ENCODE measurements at regions not wholly inside any gene's neighbourhood (a gene's known extent, or its start where the extent isn't known, plus 50 kb on each side); places are given as distances from the start of the nearest gene placed in this dataset.

DNA sequence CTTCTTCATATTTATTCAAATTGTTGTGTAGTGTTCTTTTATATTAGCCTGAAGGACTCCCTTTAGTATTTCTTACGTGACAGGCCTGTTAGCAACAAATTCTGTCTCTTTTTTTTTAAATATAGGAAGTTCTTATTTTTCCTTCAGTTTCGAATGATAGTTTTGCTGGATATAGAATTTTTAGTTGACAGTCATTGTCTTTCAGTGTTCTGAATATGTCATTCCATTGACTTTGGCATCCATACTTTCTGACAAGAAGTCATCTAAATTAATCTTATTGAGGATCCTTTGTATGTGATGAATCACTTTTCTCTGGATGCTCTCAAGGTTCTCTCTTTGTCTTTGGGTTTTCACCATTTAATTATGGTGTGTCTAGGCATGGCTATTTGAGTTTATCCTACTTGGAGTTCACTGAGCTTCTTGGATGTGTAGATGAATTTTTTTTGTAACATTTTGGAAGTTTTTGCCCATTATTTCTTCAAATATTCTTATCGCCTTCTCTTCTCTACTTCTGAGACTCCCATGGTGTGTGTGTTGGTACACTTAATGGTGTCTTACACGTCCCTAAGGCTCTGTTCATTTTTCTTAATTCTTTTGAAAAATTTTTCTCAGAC is 82.5 kb upstream of the GTSF1L start:
- no TSS peak for BruUV-seq (replicated peaks)
- no peaks in the 10 kb centered on the region for H3K4me1 ChIP-seq (ENCODE audit: control insufficient read depth, insufficient read depth, low read length)
- POLR2A ChIA-PET, result no interaction called here
- H3K36me3 ChIP-seq (ENCODE audit: control insufficient read depth, insufficient read depth, low read length), result no peaks in the 10 kb centered on the region
- ATAC-seq (no peak), DNase-seq (ENCODE audit: low read depth, low spot score) (no peak)
- peaks cover 18% of the 10 kb centered on the region for H3K9me3 ChIP-seq (ENCODE audit: control insufficient read depth, insufficient read depth, low read depth, low read length)
- TF ChIP-seq SIN3A (IDR thresholded peaks at IDR 0.05; ENCODE audit: borderline replicate concordance, insufficient read depth, low read depth, low read length), result no peak
- TF ChIP-seq, protein P1, sequence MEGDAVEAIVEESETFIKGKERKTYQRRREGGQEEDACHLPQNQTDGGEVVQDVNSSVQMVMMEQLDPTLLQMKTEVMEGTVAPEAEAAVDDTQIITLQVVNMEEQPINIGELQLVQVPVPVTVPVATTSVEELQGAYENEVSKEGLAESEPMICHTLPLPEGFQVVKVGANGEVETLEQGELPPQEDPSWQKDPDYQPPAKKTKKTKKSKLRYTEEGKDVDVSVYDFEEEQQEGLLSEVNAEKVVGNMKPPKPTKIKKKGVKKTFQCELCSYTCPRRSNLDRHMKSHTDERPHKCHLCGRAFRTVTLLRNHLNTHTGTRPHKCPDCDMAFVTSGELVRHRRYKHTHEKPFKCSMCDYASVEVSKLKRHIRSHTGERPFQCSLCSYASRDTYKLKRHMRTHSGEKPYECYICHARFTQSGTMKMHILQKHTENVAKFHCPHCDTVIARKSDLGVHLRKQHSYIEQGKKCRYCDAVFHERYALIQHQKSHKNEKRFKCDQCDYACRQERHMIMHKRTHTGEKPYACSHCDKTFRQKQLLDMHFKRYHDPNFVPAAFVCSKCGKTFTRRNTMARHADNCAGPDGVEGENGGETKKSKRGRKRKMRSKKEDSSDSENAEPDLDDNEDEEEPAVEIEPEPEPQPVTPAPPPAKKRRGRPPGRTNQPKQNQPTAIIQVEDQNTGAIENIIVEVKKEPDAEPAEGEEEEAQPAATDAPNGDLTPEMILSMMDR (IDR thresholded peaks at IDR 0.05), result no peak
- in situ Hi-C loops (cut with HindIII; ENCODE audit: low pct_unique_long_range_greater_than_20kb, low sequenced_read_pairs), result no loop called here
- no peaks in the 10 kb centered on the region for H3K27me3 ChIP-seq (ENCODE audit: control insufficient read depth, insufficient read depth, low read length)
- H3K27ac ChIP-seq (ENCODE audit: low read length), result no peak overlapping the region
- H3K4me3 ChIP-seq (ENCODE audit: low read depth in 2 of 2, low read length in 2 of 2), result no peak overlapping the region
- intact Hi-C loops (cut with micrococcal nuclease; ENCODE audit: unreplicated experiment), result no loop called here
- CTCF ChIA-PET, result no interaction called here

- ChIA-PET POLR2A (no interaction called here), CTCF (no interaction called here)
- TF ChIP-seq, protein P1 (IDR thresholded peaks at IDR 0.05), result no peak
- TF ChIP-seq SIN3A (IDR thresholded peaks at IDR 0.05; ENCODE audit: borderline replicate concordance, insufficient read depth, low read depth, low read length), result no peak
- TF ChIP-seq, protein P2, sequence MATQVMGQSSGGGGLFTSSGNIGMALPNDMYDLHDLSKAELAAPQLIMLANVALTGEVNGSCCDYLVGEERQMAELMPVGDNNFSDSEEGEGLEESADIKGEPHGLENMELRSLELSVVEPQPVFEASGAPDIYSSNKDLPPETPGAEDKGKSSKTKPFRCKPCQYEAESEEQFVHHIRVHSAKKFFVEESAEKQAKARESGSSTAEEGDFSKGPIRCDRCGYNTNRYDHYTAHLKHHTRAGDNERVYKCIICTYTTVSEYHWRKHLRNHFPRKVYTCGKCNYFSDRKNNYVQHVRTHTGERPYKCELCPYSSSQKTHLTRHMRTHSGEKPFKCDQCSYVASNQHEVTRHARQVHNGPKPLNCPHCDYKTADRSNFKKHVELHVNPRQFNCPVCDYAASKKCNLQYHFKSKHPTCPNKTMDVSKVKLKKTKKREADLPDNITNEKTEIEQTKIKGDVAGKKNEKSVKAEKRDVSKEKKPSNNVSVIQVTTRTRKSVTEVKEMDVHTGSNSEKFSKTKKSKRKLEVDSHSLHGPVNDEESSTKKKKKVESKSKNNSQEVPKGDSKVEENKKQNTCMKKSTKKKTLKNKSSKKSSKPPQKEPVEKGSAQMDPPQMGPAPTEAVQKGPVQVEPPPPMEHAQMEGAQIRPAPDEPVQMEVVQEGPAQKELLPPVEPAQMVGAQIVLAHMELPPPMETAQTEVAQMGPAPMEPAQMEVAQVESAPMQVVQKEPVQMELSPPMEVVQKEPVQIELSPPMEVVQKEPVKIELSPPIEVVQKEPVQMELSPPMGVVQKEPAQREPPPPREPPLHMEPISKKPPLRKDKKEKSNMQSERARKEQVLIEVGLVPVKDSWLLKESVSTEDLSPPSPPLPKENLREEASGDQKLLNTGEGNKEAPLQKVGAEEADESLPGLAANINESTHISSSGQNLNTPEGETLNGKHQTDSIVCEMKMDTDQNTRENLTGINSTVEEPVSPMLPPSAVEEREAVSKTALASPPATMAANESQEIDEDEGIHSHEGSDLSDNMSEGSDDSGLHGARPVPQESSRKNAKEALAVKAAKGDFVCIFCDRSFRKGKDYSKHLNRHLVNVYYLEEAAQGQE (IDR thresholded peaks at IDR 0.05; ENCODE audit: insufficient read depth in 1 of 2, low read depth in 2 of 2, low read length in 1 of 2), result no peak
- ATAC-seq (no peak), DNase-seq (ENCODE audit: low read depth, low spot score) (no peak)
- Histone ChIP-seq H3K9me3 (ENCODE audit: control insufficient read depth, insufficient read depth, low read depth, low read length) (peaks cover 16% of the 10 kb centered on the region), H3K27ac (ENCODE audit: low read length) (no peak overlapping the region), H3K4me1 (ENCODE audit: control insufficient read depth, insufficient read depth, low read length) (no peaks in the 10 kb centered on the region), H3K27me3 (ENCODE audit: control insufficient read depth, insufficient read depth, low read length) (no peaks in the 10 kb centered on the region), H3K36me3 (ENCODE audit: control insufficient read depth, insufficient read depth, low read length) (no peaks in the 10 kb centered on the region), H3K4me3 (ENCODE audit: low read depth in 2 of 2, low read length in 2 of 2) (no peak overlapping the region)
- intact Hi-C loops (cut with micrococcal nuclease; ENCODE audit: unreplicated experiment), result no loop called here
- BruUV-seq (replicated peaks), result no TSS peak
- in situ Hi-C loops (cut with HindIII; ENCODE audit: low pct_unique_long_range_greater_than_20kb, low sequenced_read_pairs), result no loop called here
Observed at GRCh38 chr20:43804781-43805180, 78.0 kb upstream of the GTSF1L start.

DNA sequence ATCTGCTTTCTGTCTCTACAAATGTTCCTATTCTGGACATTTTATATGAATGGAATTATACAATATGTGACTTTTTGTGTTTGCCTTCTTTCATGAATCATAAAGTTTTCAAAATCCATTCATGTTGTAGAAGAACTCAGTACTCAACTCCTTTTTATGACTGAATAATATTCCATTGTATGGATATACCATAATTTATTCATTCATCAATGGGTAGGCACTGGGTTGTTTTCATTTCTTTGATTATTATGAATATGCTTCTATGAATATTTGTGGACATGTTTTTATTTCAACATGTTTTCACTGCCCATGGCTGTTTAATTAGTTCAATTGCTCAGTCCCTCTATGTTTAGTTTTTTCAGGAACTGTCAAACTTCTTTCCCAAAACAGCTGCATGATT is 76.5 kb upstream of the GTSF1L start:
- CTCF ChIA-PET, result no interaction called here
- no TSS peak for BruUV-seq (replicated peaks)

More for the DNA sequence above, 76.5 kb upstream of the GTSF1L start:
- H3K9me3 ChIP-seq (ENCODE audit: control insufficient read depth, insufficient read depth, low read depth, low read length), result peaks cover 10% of the 10 kb centered on the region
- ATAC-seq (no peak), DNase-seq (ENCODE audit: low read depth, low spot score) (no peak)
- H3K4me1 ChIP-seq (ENCODE audit: control insufficient read depth, insufficient read depth, low read length), result no peaks in the 10 kb centered on the region
- intact Hi-C loops (cut with micrococcal nuclease; ENCODE audit: unreplicated experiment), result no loop called here
- no peak overlapping the region for H3K4me3 ChIP-seq (ENCODE audit: low read depth in 2 of 2, low read length in 2 of 2)
- no peak overlapping the region for H3K27ac ChIP-seq (ENCODE audit: low read length)
- no peaks in the 10 kb centered on the region for H3K27me3 ChIP-seq (ENCODE audit: control insufficient read depth, insufficient read depth, low read length)
- in situ Hi-C loops (cut with HindIII; ENCODE audit: low pct_unique_long_range_greater_than_20kb, low sequenced_read_pairs), result no loop called here
- POLR2A ChIA-PET, result no interaction called here
- TF ChIP-seq, protein P1 (IDR thresholded peaks at IDR 0.05), result no peak
- TF ChIP-seq POLR2AphosphoS5 (IDR thresholded peaks at IDR 0.05; ENCODE audit: low read depth, low read length), result no peak
- H3K36me3 ChIP-seq (ENCODE audit: control insufficient read depth, insufficient read depth, low read length), result no peaks in the 10 kb centered on the region

Measured in Panc1 (cell line).